ENCODE measurements at regions not wholly inside any gene's neighbourhood (a gene's known extent, or its start where the extent isn't known, plus 50 kb on each side); places are given as distances from the start of the nearest gene placed in this dataset.

DNA sequence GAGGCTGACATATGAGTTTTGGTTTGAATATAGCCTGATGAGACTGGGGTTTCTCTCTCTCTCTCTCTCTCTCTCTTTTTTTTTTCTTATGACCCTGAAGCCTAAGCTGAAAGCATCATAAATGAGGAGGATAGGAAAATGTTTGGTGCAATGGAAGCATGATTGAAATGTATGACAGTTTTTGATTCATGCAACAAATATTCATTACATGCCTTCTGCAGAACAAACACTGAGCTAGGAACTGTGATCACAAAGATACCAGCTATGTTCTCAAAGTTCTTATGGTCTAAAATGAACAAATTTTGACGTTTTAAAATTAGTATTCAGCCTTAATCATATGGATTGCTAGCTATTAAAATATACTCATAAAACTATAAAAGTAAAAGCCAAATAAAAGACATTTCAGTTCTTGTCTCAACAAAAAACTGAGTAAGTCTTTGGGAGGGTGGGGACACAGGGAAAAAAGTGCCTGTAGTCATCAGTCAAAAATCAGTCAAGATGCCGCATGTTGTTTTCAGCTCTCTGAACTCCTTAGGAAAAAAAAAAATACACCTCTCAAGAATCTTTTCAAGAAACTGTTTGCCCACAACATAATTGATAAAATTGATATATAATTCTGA lies 57.2 kb downstream of the NKX6-1 start:
- no peak for DNase-seq

DNA sequence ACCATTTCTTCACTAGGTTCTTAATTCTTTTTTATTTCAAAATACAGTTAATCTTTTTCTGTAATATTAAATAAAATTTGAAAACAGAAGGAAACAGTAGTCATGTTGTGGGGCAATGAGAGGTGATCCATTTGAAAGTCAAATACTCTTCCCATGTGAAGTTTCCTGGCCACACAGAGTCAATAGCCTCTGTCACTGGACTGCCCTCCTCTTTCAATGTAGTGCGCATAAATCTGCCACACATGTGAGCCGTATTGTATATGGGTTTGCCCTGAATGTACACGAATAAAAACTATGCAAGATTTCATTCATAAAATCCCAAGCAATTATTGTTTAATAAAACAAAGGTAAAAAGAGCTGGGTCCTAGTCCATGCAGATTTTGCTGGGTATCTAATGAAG lies 59.1 kb downstream of the NKX6-1 start:
- no peak for DNase-seq

DNA sequence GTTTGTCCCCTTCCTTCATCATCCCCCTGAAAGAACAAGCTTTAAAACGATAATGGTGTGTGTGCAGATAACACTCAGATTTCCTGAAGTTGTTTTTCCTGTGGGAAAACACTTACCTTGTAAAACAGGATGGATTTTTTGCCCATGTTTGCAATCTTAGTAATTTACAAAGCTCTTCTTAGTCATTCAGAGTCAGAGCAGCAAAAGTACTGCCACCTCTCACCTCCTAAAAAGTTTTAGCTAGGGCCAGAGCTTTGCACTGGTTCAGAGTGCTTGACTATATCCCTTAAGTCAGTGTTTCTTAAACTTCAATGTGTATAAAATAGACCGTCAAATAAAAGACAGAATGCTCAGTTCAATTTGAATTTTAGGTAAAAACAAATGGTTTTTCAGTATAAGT lies 62.3 kb downstream of the NKX6-1 start:
- DNase-seq: no peak

DNA sequence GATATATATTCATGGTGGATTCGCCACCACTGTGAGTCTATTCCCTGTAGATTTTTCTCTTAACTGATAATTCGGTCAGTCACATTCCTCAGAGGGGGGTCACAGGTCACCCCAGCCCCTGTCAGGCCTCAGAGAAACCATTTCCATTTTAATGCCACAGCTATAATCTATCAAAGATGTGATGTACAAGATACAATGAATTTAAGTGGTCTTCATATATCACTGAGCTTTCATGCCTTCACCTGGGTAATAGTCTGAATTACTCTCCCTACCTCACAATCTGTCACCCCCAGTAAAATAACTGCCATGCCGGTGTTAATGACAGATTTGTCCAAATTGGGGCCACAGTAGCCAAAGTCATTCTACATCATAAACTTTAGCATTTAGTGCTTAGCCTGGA lies 64.7 kb downstream of the NKX6-1 start:
- no peak for DNase-seq

DNA sequence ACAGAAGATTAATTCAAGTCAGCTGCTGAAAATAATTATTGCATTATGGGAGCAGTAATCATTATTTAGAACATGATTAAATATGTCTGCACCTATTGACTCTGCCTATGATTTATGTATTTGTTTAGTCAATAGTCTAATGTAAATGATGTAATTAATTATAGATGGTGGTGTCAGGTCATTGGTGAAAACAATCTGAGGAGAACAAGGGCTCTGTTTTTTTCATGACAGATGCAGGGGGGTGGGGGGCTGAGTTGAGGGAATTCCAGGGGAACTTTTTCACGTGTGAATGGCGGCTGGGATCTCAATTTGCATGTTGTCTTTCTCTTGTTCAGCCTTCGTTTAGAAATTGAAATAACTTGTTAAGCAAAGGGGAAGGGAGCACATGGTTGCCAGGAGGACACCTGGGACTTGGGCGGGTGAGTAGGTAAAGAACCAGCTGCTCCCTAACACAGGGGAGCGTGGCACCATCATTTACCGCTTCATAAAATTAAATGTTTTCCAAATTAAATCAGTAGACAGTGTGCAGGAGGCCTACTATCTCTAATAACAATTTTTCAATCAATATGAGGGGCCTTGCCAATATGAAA lies 65.4 kb downstream of the NKX6-1 start:
- no peak for DNase-seq

DNA sequence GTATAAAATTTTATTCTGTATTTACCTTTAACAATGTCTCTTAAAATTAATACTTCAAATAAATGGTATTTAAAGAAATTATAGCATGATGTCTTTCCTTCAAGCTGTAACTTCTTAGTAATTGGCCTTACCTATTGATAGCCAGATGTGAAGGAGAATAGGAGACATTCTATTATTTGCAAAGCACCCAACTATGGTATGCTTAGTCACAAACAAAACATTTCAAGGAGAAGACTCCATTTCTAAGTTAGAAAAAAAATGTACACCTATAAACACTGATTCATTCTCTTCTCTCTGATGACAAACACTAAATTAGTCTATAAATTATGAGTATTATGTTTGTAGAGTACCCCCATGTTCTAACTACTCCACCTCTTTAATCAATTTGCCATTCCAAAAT lies 66.4 kb downstream of the NKX6-1 start:
- no peak for DNase-seq

DNA sequence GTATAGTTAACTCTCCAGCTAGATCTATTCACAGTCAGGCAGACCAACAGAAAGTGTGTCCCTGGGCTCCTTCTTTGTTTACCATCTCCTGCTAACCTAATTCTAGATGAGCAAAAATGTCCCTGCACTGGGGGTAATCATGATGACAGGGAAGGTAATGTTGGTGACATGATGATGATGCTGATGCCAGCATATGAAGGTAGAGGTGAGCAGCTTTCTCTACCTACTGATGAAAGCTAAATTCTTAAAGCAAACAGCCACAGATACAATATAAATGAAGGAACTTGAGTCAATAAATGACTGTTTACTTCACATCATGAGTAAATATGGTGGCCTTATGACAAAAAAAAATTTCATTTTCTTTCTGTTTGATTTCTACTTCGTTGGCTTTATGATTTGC lies 78.5 kb downstream of the NKX6-1 start:
- DNase-seq: no peak

DNA sequence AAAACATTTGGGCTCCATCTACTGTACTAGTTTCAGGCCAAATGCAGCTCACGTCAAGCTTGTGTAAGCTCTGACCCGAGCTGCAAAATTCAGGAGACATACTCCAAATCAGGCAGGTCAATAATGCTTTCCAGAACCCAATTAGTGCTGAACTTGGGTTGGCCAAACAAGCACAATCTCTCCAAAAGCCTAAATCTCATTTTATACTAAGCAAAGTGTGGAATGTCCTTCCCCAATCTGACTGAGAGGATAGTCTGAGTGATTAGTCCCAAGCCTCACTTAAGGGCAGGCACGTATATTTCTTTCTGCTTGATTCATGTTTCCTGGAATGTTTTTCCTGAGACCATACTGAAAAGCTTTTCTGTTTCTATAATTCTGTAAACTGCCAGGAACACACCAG lies 79.9 kb downstream of the NKX6-1 start:
- no peak for DNase-seq

DNA sequence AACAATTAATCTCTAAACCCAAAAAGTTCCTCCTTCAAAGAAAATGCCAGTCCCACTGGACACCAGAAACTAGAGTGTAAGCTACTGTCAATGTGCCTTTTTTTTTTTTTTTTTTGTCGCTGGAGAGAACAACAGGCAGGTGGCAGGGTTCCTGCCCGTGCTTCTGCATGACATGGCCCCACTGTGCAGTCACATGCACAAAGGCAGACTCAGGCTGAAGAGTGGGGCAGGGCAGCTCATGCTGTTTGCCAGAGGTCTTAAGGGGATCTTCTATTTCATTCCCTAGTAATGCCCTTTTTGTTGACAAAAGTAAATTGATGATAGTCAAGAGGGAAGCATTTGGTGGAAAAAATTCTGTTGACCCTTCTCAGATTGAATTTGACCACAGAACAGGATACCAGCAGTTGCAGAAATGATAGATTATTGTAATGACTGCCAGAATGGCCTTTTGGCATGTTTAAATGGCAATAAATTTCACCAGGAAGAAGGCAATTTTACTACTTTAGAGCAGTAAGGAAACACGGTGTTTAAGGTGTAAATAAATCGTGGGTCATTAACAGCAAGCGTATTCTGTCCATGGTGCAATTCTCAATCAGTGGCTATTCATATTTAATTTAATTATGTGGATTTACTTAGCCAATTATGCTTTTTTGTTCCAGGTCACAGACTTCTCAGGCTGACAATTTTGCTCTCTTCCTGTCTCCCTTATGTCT lies 80.9 kb downstream of the NKX6-1 start:
- DNase-seq: no peak

DNA sequence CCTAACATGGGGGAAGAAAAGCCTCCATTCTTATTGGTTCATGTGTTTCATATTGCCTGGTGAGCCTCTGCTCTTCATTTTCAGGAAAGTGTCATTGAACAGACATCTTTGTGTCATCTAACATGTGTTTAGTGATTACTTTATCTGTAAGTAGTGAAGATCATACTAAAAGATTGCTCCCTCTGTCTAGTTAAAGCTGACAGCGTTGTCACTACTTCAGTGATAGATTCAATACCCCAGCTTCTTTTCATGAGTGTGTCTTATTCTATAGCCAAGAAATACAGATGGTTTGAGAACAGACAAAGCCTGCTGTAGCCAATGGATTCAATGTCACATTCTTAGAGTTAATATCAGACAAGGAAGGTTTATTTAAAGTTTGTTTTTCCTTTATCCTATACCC lies 85.1 kb downstream of the NKX6-1 start:
- no peak for DNase-seq

DNA sequence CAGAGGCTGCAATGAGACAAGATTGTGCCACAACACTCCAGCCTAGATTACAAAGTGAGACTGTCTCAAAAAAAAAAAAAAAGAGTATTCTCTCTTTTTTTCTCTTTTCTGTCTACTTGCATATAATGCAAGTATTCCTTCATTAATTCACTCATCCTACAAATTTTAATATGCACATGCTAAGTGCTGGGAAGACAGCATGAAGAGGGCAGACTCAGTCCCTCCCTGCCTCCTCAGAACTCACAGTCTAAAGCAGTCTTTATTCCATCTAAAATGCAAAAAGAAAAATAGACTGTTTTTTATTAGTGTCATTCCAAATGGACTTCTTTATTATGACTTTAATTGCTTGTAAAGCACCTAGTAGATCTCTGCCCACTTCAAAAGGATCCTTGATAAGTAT lies 85.6 kb downstream of the NKX6-1 start:
- no peak for DNase-seq

DNA sequence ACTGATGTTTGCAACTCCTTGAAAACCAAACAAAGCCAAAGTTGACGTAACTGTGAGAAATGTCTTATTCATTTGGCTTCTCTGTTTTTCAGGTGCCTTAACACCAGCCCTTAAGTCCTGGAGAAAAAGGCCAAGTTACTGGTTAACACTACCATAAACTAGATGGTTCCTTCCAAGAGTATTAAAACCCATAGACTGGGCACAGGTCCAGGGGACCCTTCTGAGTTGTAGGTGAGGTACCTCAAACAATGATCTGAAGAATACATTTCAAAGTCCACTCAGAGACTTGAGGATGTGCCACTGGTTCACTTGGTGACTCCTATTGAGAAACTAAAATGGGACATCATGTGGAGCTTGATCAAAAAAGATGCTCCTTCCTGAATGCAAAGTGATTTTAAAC lies 87.0 kb downstream of the NKX6-1 start:
- no peak for DNase-seq

DNA sequence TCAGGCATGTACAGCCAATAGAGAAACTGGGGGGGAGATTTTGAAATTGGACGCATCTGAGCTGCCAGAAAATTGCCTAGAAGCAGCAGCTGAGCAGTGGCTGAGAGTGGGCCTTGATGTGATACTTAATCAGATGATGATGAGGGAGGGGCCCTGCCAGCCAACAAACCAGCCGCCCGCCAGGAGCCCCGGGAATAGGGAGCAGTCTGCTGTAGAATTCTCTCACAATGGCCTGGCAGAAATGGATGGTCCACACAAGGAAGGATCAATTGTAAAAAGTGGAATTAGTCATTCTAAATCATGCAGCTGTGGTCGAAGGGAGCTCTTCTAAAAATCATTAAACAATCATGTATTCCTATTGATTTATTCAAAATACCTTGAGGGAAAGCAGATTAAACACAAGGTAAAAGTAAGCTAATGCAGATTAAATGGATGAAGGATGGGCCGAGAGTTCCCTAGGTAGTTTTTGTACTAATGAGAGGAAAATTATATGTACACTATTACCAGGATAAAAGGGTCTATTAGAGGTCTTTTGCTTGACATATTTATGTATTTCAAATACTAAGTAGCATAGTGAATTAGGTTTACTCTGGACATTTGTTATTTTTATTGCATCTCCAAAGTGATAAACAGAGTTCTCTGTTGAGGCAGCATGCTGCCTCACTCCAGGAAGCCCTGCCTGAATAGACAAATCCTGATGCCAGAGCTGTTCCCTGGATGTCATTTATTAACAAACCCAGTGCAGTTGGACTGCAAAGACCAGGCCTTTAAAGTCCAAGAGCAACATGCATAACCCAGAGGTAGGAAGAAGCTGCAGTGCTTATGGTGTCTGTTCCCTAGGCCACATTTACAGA lies 91.3 kb downstream of the NKX6-1 start:
- DNase-seq: no peak

DNA sequence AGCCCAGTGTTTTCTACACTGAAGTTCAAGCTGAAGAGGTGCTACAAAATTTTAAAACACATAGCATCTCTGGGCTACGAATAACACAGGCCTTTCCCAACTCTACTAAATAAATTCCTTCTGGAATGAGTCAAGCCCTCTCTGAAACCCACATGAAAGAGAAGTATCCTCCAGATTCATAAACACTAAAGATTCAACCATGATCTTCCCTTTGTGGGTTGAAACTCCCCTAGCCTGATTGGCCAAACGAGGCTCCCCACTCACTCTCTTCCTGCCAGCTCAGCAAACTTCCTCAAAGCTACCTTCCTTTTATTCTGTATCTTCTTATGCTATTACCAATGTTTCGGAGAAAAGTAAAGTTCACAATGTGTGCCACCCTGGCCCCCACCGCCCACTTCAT lies 95.4 kb downstream of the NKX6-1 start:
- DNase-seq: peak; percentile 62

DNA sequence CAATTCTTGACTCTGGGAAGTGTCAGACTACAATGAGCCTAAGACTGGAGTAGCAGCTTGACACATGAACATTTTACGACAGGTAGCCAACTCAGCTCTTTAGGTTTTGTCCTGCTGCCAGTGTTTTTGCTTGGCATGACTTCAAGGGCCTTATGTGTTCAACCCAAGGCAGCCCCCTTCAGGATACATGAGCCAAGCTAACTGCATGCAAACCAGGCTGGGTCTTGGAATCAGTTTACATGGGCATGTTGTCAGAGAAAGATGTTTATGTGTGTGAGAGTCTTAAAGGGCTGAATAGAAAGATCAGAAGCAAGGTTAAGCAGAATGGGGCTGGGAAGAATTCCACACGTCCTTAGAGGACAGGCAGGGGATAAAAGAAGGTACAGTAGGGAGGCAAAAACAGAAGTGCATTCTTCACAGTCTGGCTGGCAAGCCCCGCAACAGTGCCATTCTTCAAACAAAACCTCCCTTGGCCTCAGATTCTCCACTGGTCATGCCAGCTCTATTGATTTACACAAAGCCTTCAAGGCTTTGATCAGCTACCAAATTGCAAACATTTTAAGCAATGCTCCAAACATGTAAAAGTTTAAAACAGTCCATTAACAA lies 97.3 kb downstream of the NKX6-1 start:
- no peak for DNase-seq

DNA sequence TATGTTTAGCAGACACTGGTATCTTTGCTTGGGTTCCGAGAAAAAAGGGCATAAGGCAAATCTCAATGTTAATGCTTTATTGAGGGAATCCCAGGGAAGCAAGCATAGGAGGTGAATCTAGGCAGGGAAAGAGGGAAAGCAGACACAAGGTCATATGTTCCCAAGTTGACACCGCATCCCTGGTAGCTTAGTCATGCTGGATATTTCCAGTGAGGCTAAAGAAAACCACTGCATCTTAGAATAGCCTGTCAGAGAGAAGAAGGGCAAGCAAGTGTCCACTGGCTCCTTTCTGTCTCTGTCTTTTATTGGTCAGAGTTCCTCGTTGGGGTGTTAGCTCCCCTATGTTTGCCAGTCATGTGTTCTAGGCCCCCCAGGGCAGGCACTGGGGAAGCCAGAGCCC lies 104.7 kb downstream of the NKX6-1 start:
- DNase-seq: no peak

DNA sequence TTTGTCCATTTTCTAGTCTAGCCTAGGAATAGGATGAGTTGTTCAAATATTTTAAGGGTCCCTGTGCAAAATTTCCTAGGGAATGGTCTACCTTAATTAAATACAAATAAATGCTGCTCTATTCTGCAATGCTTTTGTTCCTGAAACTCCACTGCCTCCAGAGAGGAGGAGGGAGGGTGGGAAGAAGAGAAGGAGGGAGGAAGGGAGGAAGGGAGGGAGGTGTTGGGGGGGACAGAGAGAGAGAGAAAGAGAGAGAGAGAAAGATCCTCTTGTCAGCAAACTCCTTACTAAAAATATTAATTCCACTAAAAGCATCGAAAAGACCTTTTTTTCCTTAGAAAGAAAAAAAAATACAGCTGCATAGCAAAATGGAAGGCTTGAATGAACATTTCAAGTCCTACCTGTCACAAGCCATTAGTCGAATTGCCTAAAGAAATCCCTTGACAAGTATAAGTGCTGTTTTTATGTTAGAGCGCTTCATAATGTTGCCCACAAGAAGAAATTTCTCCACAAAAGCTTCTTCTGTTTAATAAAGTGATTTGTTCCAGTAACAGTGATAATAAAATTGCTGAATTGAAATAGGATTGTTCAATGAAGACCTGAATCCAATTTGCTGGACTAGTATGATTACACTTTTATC lies 106.0 kb downstream of the NKX6-1 start:
- no peak for DNase-seq

DNA sequence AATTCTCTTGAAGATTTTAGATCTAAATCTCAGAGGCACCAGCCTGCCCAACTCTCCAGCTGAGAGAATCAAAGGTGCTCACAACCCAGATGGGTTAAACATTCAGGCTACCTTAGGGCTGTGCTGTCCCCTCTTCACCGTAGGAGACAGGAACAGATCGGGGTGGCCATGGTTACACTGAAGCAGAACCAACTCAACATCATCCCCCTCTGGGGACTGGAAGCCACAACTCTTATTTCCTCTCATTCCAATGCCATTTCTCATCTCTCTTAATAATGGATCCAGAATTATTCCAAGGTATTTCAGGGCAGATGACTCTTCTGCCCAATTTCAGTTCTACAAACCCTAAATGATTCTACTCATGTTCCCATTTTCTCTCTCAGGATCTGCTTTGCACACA lies 109.7 kb downstream of the NKX6-1 start:
- peak; percentile 53 for DNase-seq

DNA sequence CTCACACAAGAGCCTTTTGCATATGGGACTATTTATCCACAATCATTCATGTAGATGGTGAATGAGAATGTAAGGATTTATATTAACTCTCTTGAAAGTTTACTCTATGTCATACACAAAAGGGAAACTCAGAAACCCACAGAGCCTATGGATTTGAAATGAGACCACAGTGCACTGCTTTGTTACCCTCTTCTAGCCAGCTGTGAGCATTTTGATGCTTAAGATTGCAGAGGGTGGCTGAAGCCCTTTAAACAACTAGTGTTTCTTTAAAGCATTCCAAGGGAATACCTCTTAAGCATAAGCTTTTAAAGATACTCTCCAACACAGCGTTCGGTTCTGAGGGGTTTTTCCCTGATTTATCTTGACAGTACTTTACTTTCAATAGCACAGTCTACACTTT lies 113.9 kb downstream of the NKX6-1 start:
- no peak for DNase-seq

DNA sequence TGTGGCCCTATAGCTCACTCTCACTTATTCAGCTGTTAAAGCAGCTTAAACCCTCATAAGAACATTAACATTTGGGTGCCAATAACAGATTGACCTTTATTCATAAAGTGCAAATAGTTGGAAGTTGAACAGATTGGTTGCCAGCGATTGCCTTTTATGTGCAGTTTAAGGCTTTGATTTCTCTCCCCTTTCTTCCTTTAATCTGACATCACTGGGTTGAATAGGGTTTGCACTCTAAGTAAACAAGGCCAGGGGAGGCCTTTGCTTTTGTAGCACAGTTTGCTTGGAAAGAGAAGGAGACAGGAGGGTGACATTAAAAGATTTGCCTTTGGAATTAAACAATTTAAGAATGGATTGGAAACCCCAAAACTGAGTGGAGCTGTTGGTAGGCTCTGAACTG lies 114.3 kb downstream of the NKX6-1 start:
- DNase-seq: no peak

DNA sequence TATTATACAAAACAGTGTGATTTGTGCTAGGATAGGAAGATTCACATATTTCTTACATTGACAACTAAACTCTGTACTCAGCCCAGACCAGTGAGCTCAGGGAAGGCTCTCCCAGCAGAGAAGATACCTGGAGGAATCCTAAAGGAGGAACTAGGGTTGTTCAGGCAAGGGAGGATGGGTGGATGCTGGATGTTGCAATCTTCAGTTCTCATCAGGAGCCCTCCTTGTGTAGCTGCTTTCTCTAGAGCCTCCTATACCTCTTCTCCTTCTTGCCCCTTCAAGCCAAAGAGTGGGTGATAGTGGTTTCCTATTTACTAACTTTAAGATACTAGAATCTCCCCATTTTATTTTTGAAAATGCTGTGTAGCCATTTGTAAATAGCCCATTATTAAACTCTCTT lies 117.3 kb downstream of the NKX6-1 start:
- no peak for DNase-seq

DNA sequence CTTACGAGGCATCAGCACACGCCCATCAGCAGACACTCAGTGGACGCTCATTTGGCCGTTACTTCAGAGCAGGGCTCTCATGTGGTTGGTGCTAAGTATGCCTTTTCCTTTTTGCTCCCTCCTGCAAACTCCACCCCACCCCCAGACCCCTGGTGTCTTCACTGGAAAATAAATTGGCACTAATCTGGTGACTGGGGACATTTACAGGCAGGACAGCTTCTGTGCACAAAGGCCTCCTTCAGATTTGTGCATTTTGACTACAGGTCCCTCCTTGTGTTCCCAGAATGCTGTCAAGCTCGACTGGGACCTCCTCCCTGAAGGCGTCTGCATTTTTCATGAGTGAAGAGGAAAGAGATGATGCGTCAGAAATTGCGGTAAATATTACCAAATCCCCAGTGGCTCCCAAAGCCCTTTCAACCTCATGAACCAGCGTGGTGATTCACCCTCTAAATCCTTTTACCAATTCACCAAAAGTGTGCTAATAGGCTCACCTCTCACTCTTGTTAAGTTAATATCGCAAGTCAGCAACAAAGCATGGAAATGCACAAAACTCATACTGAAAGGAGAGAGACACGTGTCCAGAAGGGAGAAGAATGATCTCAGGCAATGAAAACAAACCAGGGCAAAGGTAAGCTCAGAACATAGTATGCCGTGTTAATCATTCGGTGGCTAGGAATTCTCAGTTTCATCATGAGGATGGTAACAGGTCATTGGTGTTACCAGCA lies 119.0 kb downstream of the NKX6-1 start:
- peak; percentile 85 for DNase-seq

Data from fibroblast of skin of abdomen (primary cell).